ENCODE measurements at regions not wholly inside any gene's neighbourhood (a gene's known extent, or its start where the extent isn't known, plus 50 kb on each side); places are given as distances from the start of the nearest gene placed in this dataset.

DNA sequence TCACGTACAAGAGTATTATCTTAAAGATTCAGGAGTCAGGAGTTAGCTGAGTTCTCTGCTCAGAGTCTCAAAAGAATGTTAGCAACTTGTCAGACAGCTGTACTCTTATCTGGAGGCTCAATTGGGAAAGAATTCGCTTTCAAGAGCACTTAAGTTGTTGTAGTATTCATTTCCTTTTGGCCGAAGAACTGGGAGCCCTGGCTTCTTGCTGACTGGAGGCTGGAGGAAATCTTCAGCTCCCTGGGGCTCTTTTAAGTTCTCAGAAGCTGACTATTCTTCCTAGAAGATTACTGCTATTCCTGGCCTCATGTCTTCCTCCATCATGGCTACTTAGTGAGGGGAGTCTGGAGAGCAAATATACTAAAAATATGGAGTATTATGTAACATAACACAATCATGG is 587.2 kb downstream of the EPHA5 start:
- Histone ChIP-seq H3K9me3 (ENCODE audit: low read length) (no peaks in the 10 kb centered on the region), H3K4me3 (ENCODE audit: low read length) (no peak overlapping the region), H3K27me3 (ENCODE audit: low read length) (no peaks in the 10 kb centered on the region), H3F3A (ENCODE audit: low read length, unreplicated experiment) (no peaks in the 10 kb centered on the region), H3K79me2 (ENCODE audit: low read length) (no peaks in the 10 kb centered on the region), H3K4me1 (ENCODE audit: insufficient read depth, low read length) (peaks cover 8% of the 10 kb centered on the region), H3K27ac (ENCODE audit: low read length) (no peak overlapping the region), H3K36me3 (ENCODE audit: low read depth, low read length) (no peaks in the 10 kb centered on the region), H2AFZ (ENCODE audit: low read length) (peak overlapping the region; percentile 28; the same call in 1 of the 2 replicates), H3K4me2 (ENCODE audit: low read length) (no peak overlapping the region), H4K20me1 (ENCODE audit: low read length) (no peaks in the 10 kb centered on the region), H3K9ac (ENCODE audit: low read length) (no peak overlapping the region), H3K9me2 (replicated peaks; ENCODE audit: low read length) (no peaks in the 10 kb centered on the region)
- no TSS peak for BruUV-seq (replicated peaks)
- no peak for DNase-seq
- intact Hi-C loops (cut with micrococcal nuclease), result no loop called here
- no peak for ATAC-seq
- TF ChIP-seq EZH2phosphoT487 (IDR thresholded peaks at IDR 0.05; ENCODE audit: borderline replicate concordance, low read length), result no peak
- TF ChIP-seq, protein P1, sequence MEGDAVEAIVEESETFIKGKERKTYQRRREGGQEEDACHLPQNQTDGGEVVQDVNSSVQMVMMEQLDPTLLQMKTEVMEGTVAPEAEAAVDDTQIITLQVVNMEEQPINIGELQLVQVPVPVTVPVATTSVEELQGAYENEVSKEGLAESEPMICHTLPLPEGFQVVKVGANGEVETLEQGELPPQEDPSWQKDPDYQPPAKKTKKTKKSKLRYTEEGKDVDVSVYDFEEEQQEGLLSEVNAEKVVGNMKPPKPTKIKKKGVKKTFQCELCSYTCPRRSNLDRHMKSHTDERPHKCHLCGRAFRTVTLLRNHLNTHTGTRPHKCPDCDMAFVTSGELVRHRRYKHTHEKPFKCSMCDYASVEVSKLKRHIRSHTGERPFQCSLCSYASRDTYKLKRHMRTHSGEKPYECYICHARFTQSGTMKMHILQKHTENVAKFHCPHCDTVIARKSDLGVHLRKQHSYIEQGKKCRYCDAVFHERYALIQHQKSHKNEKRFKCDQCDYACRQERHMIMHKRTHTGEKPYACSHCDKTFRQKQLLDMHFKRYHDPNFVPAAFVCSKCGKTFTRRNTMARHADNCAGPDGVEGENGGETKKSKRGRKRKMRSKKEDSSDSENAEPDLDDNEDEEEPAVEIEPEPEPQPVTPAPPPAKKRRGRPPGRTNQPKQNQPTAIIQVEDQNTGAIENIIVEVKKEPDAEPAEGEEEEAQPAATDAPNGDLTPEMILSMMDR (conservative IDR thresholded peaks at IDR 0.05; ENCODE audit: low read depth, low read length), result no peak
- no peak for TF ChIP-seq EZH2 (IDR thresholded peaks at IDR 0.05; ENCODE audit: low read length, unreplicated experiment)
- ChIA-PET CTCF (no interaction called here), POLR2A (ENCODE audit: unreplicated experiment) (no interaction called here)

DNA sequence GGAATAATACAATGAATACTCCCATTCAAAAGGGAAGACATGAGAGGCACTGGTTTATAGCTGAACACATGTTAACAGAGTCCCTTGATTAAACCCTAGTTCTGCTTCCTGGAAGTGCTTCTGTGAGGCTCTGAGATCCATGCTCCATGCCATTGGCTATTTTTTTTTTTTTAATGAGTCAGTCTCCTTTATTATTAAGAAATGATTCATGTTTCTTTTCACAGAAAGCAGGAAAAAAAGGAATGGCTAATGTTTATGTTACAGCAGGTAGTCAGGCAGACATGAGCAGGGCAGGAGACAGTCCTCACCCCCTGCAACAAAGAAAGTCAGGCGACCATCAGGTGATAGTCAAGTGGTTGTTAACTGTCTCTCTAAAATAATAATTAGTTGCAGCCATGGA is 598.7 kb downstream of the EPHA5 start:
- Histone ChIP-seq H3K4me1 (ENCODE audit: insufficient read depth, low read length) (peaks cover 10% of the 10 kb centered on the region; the same call in 1 of the 2 replicates), H3K4me2 (ENCODE audit: low read length) (no peak overlapping the region), H3K36me3 (ENCODE audit: low read depth, low read length) (no peaks in the 10 kb centered on the region), H4K20me1 (ENCODE audit: low read length) (no peaks in the 10 kb centered on the region), H3K27ac (ENCODE audit: low read length) (no peak overlapping the region), H3K79me2 (ENCODE audit: low read length) (no peaks in the 10 kb centered on the region), H2AFZ (ENCODE audit: low read length) (peak overlapping the region; percentile 20), H3K9me3 (ENCODE audit: low read length) (no peaks in the 10 kb centered on the region), H3K9me2 (replicated peaks; ENCODE audit: low read length) (no peaks in the 10 kb centered on the region), H3K27me3 (ENCODE audit: low read length) (no peaks in the 10 kb centered on the region), H3K4me3 (ENCODE audit: low read length) (no peak overlapping the region), H3F3A (ENCODE audit: low read length, unreplicated experiment) (no peaks in the 10 kb centered on the region), H3K9ac (ENCODE audit: low read length) (no peak overlapping the region)
- ATAC-seq, result peak; percentile 92
- DNase-seq, result peak; percentile 61
- no TSS peak for BruUV-seq (replicated peaks)
- ChIA-PET CTCF (interaction anchor here (0.6 kb wide), 1 partner anchor 18 kb away, joined by 3 read pairs; no protein-coding TSS in a partner anchor), POLR2A (ENCODE audit: unreplicated experiment) (no interaction called here)
- intact Hi-C loops (cut with micrococcal nuclease), result no loop called here
- TF ChIP-seq, protein P1 (conservative IDR thresholded peaks at IDR 0.05; ENCODE audit: low read depth, low read length), result no peak
- TF ChIP-seq EZH2phosphoT487 (IDR thresholded peaks at IDR 0.05; ENCODE audit: borderline replicate concordance, low read length), result no peak
- no peak for TF ChIP-seq EZH2 (IDR thresholded peaks at IDR 0.05; ENCODE audit: low read length, unreplicated experiment)

DNA sequence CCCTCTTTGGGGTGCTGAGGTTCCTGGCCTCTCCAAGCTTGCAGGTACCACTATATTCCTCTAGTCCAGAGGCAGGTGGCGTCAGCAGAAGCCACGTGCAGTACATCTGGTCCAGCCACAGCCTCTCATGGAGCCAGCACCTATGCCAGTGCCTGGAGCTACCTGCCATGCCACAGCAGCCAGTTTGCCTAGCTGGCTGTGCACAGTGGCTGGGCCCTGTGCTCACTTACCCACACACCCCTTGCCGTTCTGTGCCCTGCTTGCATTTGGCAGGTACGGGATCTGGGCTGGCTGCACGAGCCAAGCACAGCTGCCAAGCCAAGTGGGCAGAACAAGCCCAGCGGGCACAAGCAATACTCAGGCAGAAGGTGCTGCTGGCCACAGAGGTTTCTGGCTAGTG is 601.1 kb downstream of the EPHA5 start:
- intact Hi-C loops (cut with micrococcal nuclease), result no loop called here
- TF ChIP-seq EZH2phosphoT487 (IDR thresholded peaks at IDR 0.05; ENCODE audit: borderline replicate concordance, low read length), result no peak
- TF ChIP-seq, protein P1 (conservative IDR thresholded peaks at IDR 0.05; ENCODE audit: low read depth, low read length), result no peak
- TF ChIP-seq EZH2 (IDR thresholded peaks at IDR 0.05; ENCODE audit: low read length, unreplicated experiment), result no peak
- Histone ChIP-seq H4K20me1 (ENCODE audit: low read length) (no peaks in the 10 kb centered on the region), H3K79me2 (ENCODE audit: low read length) (no peaks in the 10 kb centered on the region), H3K27me3 (ENCODE audit: low read length) (no peaks in the 10 kb centered on the region), H3K4me3 (ENCODE audit: low read length) (no peak overlapping the region), H3K9me3 (ENCODE audit: low read length) (no peaks in the 10 kb centered on the region), H3K4me1 (ENCODE audit: insufficient read depth, low read length) (peaks cover 10% of the 10 kb centered on the region; the same call in 1 of the 2 replicates), H3K9ac (ENCODE audit: low read length) (no peak overlapping the region), H3F3A (ENCODE audit: low read length, unreplicated experiment) (no peaks in the 10 kb centered on the region), H3K36me3 (ENCODE audit: low read depth, low read length) (no peaks in the 10 kb centered on the region), H3K4me2 (ENCODE audit: low read length) (no peak overlapping the region), H3K27ac (ENCODE audit: low read length) (no peak overlapping the region), H3K9me2 (replicated peaks; ENCODE audit: low read length) (no peaks in the 10 kb centered on the region), H2AFZ (ENCODE audit: low read length) (no peak overlapping the region)
- POLR2A ChIA-PET (ENCODE audit: unreplicated experiment), result no interaction called here
- ATAC-seq, result no peak
- no peak for DNase-seq
- BruUV-seq (replicated peaks), result no TSS peak
- CTCF ChIA-PET, result no interaction called here
